NCI-H146 treated with DMSO at 0.1 percent for 48 hours (cell line): ENCODE measurements at regions not wholly inside any gene's neighbourhood (a gene's known extent, or its start where the extent isn't known, plus 50 kb on each side); places are given as distances from the start of the nearest gene placed in this dataset.

Source experiments
- DNase-seq: peaks from one replicate; lab custom pipeline; 2025; ENCODE audit not compliant: unreplicated experiment; lab: John Stamatoyannopoulos, UW

GRCh38 chr4:54493862-54494261 is 163.9 kb upstream of the KIT start:
- no peak for DNase-seq

GRCh38 chr4:54495091-54495490 is 162.7 kb upstream of the KIT start:
- DNase-seq = no peak

GRCh38 chr4:54495641-54496040 is 162.1 kb upstream of the KIT start:
- no peak for DNase-seq

DNA sequence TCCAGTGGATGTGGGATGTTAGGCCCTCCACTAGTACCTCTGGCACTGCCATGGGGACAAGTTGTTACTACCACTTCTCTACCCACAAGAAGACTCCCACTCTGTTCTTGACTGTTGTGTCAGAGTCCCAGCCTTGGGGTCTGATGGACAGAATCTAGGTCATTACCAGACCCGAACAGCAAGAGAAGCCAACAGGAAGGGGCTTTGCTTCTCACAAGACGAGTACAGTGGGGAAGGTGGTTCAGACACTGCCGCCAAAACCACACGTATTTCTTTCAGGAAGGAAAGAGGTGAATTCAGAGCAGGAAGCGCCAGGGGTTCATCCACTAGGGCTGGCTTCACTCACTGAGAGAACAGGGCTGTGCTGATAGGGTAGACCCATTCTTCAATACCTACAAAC is 161.3 kb upstream of the KIT start:
- DNase-seq = no peak

- no peak for DNase-seq
Measured at GRCh38 chr4:54497947-54498346, 159.8 kb upstream of the KIT start.

DNA sequence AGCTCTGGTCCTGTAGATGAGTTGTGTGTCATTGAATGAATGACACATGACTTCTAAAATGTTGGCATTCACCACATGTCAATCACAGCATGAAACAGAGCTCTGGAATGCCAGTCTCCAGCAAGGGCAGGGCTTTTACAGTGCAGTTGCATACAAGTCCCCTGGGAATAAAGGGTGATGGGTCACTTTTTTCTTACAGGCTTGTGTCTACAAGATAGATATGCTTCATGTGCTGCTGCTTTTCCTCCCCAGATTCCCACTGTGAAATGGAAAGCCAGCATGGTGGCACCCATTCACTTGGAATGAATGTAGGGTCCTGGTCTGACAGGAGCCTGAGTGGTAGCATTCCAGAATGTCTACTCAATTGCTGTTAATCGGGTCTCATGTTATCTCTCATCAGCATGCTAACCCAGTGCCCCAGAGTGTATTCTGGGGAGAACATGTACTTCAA is 159.1 kb upstream of the KIT start:
- no peak for DNase-seq

GRCh38 chr4:54499308-54500074 is 158.3 kb upstream of the KIT start:
- DNase-seq = no peak

DNA sequence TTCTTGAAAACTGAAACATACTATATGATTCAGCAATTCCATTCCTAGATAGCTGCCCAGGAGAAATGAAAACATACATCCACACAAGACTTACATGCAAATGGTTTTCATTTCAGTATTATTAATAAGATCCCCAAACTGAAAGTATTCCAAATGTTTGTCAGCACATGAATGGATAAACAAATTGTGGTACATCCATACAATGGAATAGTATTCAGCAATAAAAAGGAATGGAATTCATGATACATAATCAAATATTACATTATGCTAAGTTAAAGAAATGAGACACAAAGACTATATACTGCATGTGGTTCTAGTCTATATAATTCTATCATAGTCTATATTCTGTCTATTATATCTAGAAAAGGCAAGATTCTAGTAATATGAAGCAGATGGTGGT is 152.4 kb upstream of the KIT start:
- DNase-seq = no peak

- no peak for DNase-seq
Measured at GRCh38 chr4:54505996-54506395, 151.8 kb upstream of the KIT start.

- peak; percentile 28 for DNase-seq
Measured at GRCh38 chr4:54509057-54509456, 148.7 kb upstream of the KIT start.

- no peak for DNase-seq
Measured at GRCh38 chr4:54513204-54513603, 144.6 kb upstream of the KIT start.

- no peak for DNase-seq
Measured at GRCh38 chr4:54513741-54514140, 144.0 kb upstream of the KIT start.

GRCh38 chr4:54516556-54517215 is 141.1 kb upstream of the KIT start:
- no peak for DNase-seq

- no peak for DNase-seq
Measured at GRCh38 chr4:54517781-54518444, 139.8 kb upstream of the KIT start.

GRCh38 chr4:54525602-54526001 is 132.2 kb upstream of the KIT start:
- no peak for DNase-seq

DNA sequence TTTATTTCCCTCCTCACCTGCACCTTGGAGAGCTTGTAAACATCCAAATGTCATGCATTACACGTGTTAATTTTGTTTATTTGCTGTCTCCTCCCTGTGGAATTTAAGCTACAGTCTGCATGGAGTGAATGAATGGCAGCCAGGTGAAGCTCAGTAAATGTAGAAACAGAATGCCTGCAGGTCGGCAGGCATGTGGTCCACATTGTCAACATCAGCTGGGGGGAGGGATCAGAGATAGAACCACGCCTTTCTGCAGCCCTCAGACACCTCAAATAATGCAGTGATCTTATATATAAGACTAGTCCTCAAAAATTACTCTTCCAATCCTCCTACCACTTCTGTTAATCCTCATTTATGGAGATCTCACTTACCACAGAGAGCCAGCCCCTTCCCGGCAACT is 131.2 kb upstream of the KIT start:
- DNase-seq = no peak

DNA sequence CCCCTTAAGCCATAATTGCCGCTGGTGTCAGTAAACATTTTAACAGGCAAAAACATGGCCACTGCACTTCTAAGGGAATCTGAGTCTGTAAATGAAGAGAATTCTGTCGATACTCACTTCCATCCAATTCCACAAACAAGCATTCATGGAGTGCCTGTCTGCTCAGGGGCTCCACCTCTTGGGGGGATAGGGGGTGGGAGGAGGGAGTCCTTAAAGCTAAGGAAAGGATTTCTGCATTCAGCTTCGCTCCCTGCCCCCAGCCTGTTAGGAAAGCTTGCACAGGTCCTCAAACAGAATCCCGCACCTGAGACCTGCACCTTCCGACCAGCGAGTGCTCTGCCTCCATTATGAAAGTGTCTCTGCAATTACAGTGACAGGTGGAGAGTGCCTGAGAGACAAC is 130.2 kb upstream of the KIT start:
- DNase-seq = peak; percentile 8

- peak; percentile 84 for DNase-seq
Measured at GRCh38 chr4:54539500-54540029, 118.2 kb upstream of the KIT start.

- no peak for DNase-seq
Measured at GRCh38 chr4:54540931-54541330, 116.8 kb upstream of the KIT start.

- no peak for DNase-seq
Measured at GRCh38 chr4:54541426-54542118, 116.2 kb upstream of the KIT start.

DNA sequence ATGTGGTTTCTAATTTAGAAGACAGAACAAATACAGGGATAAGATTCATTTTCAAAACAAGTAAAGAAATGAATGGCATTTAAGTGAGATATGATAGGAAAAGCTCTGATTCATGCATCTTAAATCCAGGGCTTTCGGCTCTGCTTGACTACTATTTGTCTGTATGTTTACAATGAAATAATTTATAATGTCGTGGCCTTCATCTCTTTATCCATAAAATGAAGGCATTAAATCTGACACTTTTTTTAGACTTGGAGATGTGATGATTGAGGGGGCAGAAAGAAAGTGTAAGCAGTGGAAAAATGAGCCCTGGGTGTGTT is 115.7 kb upstream of the KIT start:
- DNase-seq = no peak
